K562 (cell line): ENCODE measurements at regions not wholly inside any gene's neighbourhood (a gene's known extent, or its start where the extent isn't known, plus 50 kb on each side); places are given as distances from the start of the nearest gene placed in this dataset.

Experiments
- DDX20 ChIP-seq: fragments of 450-650 bp; IDR thresholded peaks from 2 replicates; pipeline ENCODE4 v1.6.1; 2016; ENCODE audit warnings: missing genetic modification characterization, low read depth, mild to moderate bottlenecking, missing compliant biosample characterization, moderate library complexity
- EZH2 ChIP-seq: IDR thresholded peaks from 2 replicates; pipeline ENCODE4 v1.6.1; 2012; ENCODE audit warnings: low read depth, mild to moderate bottlenecking, inconsistent platforms, low read length, borderline replicate concordance
- HMG20B ChIP-seq: fragments of 250-450 bp; sonication (Bioruptor Pico); IDR thresholded peaks from 2 replicates; pipeline ENCODE4 v1.5.0; 2021; ENCODE audit warnings: mild to moderate bottlenecking
- POLR2A ChIP-seq: fragments of 450-650 bp; conservative IDR thresholded peaks from 2 replicates; pipeline ENCODE4 v1.6.1; 2016

GRCh38 chr1:181189691-181190363 lies 101.3 kb downstream of the IER5 start:
- TF ChIP-seq DDX20 (tag): no peak
- TF ChIP-seq EZH2: no peak
- no peak for TF ChIP-seq HMG20B (CRISPR knock-in tag)
- TF ChIP-seq POLR2A: no peak
